Epidermal melanocyte (primary cell): ENCODE measurements at regions not wholly inside any gene's neighbourhood (a gene's known extent, or its start where the extent isn't known, plus 50 kb on each side); places are given as distances from the start of the nearest gene placed in this dataset.
"Not testable (repeated sequence)": the region's sequence is repeated elsewhere in the genome, so short reads cannot be mapped to it uniquely, and the experiment has no call there.

ENCODE experiments used
- DNase-seq: peaks from one replicate; pipeline ENCODE4 v3.0.0; 2011; ENCODE audit warnings: low spot score; ENCODE audit not compliant: insufficient read length

DNA sequence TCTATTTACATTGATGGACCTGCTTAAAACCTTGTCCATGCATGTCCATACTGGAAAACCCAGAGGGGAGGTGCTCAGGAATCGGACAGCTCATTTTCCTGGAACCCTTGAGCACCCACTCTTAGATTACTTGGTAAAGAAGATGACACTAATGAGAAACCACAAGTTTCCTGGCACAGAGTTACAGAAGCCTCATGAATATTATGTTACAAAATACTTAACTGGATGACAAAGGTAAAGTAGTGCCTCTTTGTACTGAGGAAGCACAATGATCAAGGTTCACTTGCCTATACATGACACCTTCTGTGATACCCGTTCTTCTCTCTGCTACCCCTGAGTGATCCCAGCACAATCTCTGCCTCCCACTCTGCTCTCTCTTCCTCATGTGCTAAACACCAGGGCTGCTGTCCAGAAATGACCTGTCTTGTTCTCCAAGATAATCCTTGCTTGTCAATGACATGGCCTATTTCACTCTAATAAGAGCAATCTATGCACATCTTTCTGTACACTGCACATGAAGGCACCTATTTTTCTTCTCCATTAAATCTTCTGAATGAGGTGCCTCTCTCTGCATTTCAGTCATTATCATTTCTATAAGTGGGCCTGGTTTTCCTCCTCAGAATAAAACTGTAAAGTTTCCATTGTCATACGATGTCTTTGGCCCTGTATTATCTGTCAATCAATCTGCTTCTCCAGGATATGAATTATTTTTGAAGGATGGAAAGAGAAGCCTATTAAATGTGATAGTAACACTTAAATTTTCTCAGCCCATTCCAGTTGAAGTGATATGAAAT lies 684.0 kb upstream of the ACO1 start:
- no peak for DNase-seq

DNA sequence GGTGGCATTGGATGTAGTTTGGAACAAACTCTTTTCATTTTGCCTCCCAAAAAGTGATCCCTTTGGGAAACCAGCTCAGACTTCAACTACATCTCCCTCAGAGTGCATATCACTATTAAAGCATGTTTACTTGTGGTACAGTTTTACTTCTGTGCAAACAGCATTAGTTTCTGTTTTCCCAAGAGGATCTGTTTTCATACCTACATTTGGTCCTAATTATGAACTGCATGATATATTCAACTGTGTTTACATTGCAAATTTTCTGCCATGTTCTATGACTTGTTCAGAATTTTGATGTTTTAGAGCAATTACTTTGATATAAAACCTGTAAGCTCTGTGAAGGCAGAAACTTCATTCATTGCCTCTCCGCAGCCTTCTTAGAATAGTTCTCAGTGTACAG lies 681.5 kb upstream of the ACO1 start:
- no peak for DNase-seq

DNA sequence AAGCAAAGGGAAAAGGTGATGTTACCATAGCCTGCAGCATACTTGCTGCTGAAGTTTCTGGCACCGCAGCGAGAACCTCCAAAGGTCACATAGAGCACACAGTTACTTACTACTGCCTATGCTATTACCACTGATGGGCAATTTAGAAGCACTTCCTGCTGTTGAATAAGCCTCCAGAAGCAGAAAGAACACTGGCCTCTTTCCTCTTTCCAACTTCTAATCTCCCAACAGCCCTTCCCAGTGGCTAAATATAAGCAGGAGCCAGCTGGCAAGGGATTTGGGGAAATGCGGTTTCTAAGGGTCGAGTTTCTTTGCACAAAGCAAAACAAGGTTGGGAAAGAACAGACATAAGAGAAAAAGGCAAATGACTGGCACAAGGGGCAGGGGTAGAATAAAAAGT lies 669.2 kb upstream of the ACO1 start:
- DNase-seq, result no peak

DNA sequence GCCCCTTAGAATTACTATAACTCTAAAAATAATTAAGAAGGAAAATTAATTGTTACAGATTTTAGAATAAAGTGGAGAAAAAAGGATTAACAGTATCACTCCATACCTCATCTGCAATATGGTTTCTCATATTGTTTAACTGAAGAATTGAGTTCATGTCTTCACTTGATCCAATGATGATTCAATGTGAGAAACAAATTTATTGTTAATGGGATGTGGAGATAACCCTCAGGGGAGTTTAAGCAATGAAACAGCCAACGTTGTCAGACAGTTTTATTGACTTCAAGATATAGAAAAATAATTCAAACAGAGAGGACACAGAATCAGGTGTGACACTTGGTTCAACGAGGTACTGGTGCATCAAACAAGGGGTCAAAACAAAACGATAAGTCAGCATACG lies 665.2 kb upstream of the ACO1 start:
- DNase-seq, result no peak

DNA sequence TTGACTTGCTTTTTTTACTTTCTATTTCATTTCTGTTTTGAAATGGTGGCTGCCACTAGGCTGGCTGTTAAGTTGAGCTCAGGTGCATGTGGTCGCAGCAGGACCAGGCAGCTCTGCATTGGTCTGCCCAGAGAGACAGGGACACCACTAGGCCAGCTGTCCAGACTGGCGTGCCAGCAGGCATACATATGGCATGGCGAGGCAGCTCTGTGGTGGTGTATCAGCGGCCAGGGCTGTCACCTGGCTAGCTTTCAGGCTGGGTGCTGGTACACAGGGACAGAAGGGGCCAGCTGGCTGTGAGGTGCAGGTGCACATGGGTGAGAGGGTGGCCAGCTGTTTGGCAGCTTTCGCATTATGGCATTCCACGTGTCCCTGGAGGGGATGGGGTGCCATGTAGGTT lies 654.0 kb upstream of the ACO1 start:
- no peak for DNase-seq

DNA sequence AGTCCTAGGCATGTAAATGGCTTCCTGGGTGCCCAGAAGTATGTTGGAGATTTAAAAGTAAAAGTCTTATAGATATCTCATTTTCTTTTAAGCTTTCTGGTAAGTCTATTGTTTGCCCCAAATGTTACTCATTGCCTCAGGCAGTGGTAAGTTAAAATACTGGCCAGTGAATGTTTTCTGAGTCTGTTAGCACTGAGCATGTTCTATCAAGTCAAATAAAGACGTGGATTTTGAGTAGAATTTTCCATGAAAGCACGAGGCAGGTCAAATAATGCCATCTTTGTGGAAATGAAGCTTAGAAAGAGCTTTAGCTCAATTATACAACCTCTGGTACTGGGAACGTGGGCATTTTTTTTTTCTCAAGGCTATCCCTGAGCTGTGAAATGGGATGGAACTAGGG lies 651.3 kb upstream of the ACO1 start:
- DNase-seq, result peak; percentile 24

DNA sequence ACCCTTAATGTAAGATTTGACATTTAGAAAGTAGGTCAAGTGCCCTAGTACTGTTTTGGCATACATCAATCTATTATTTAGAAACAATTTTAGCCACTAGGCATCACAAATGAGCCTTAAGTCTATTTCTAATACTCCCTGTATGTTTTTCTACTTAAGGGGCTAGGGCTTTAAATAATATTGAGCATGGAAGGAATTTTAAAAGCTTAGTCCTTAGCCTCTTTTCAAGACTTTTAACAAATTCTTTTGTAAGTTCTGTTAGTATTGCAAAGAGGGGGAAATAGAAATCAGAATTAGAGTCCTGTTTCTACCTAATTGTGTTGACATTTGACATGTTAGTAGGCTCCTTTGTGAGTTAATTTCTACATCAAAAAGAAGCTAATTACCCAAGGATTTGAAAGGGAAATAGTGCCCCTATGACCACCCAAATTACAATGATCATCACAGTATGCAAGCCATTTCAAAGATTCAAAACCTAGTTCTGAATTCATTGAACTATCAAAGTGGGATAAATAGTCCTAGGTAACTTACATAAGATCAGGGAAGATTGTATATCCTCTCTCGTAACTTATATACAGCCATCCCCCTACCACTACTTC lies 647.8 kb upstream of the ACO1 start:
- no peak for DNase-seq

DNA sequence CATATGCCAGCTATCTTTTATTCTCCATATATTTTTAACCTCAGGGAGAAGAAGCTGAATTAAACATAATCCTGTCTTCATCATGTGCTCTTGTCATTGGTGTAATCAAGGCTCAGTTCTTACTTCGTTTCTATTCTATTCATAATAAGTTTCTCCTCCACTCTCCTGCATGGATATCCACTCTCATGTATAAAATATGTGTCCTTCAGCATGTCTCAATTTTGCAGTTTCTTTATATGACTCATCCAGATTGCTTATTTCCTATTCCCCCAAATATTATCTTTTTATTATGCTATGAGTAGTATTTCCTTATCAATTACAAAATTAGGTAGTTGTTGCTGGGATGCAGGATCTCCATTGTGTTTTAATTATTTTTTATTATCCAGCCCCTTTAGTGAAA lies 643.7 kb upstream of the ACO1 start:
- DNase-seq, result no peak

DNA sequence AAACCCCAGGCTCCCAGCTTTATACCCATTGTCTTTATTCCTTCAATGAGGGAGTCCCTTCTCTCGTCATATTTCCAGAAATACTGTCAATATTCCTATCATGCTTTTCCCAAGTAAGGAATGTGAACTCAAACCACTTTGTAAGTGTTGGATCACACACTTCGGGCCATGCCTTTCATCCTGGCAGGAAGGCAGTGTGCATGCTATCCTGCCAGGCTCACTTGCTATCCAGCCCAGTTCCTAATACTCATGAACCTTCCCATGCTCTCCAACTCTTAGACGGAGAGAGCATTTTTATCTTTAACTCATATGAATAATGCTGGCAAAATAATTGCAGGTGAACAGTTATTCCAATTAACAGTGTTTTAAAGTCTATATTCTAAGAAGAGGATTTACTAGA lies 639.9 kb upstream of the ACO1 start:
- no peak for DNase-seq

DNA sequence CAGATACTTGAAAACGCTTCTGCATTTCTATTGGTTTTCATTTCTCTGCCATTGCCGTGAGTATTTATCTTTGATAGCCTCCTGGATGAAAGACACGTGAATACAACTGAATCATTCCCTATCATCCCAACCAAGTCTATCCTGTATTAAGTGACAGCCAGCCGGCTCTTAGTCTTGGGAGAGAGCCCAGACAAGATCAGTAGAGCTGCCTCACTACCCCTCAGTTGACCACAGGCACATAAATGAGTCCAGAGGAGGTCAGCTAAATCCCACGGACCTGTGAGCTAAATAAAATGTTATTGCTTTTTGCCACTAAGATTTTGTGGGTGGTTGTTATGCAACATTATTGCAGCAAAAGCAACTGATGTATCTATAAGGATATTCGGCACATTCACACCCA lies 639.0 kb upstream of the ACO1 start:
- DNase-seq, result no peak

DNA sequence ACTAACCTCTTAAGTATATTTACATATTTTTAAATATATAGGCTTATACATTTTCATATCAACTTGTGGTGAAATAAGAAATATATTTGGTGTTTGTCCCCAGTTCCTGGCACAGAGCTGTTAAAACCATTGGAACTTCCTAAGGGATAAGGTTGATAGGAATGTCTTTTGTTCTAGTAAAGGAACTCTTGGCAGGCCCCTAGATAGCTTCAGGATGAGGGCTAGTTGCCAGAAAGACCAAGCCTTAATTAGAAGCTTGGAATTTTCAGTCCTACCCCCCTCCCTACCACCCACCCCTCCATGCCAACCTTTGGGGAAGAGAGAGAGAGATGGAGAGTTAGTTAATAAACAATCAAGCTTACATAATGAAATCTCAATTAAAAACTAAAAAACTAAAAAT lies 638.6 kb upstream of the ACO1 start:
- DNase-seq, result no peak

DNA sequence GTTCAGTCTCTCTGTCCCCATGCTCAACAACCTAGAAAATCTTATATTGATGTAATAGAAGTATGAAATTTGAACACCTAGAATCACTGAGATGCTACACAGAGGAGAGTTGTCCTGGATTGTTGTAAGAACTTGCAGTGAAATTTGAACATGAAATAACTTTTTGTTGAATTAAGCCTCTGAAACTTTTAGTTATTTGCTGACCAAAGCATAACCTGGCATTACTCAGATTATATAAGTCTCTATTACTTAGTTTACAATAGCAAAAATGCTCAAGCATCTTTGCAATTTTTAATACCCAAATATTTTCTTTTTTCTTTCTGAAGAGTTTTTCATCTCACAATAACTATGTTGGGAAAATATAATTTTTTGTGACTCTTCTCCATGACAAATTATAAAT lies 630.7 kb upstream of the ACO1 start:
- no peak for DNase-seq

DNA sequence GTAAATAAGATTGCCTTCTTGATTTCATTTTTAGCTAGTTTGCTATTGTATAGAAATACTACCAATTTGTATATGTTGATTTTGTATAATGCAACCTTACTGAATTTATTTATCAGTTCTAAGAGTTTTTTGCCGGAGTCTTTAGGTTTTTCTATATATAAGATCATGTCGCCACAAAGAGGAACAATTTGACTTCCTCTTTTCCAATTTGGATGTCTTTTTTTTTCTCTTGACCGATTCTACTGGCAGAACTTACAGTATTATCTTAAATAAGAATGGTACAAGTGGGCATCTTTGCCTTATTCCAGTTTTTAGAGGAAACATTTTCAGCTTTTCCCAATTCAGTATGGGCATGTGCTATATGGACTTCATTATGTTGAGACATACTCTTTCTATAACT lies 624.7 kb upstream of the ACO1 start:
- no peak for DNase-seq

DNA sequence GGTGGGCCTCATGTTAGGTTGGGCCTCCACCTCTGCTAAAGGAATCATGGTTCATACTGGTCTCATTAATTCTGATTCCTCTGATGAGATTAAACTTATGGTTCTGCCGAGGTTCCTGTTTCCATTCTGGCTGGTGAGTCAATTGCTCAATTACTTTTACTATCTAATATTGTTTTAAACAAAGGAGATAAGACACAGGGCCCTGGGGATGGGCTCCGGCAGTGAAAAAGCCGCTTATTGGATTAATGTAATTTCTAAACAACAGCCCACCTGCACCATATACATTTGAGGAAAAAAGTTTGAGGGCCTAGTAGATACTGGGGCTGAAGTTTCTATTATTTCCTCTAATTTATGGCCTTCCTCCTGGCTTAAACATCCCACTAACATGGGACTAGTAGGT lies 610.4 kb upstream of the ACO1 start:
- DNase-seq, result not testable (repeated sequence)

DNA sequence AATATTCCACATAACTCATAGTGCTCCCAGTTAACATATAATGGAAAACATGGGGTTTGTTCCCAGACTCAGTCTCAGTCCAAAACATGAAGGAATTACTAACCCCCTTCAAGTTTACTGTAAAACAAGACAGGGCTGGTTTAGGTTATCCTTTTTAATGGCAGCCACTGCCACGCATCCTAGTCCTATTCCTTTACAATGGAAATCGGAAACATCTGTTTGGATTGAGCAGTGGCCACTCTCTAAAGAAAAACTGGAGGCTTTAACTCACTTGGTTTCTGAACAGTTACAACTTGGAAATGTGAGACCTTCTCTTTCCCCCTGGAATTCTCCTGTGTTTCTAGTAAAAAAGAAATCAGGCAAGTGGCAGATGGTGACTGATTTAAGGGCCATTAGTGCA lies 609.9 kb upstream of the ACO1 start:
- DNase-seq, result no peak

DNA sequence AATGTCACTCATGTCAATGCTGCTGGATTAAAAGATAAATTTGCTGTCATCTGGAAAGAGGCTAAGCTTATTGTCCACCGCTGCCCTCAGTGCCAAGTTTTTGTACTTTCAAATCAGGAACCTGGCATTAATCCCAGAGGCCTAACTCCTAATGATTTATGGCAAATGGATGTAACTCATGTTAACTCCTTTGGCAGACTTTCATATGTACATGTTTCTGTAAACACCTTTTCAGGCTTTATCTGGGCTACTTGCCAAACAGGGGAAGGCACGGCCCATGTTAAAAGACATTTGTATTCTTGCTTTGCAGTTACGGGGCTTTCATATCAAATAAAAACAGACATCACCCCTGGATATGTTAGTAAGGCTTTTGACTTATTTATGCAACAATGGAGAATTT lies 608.0 kb upstream of the ACO1 start:
- no peak for DNase-seq

DNA sequence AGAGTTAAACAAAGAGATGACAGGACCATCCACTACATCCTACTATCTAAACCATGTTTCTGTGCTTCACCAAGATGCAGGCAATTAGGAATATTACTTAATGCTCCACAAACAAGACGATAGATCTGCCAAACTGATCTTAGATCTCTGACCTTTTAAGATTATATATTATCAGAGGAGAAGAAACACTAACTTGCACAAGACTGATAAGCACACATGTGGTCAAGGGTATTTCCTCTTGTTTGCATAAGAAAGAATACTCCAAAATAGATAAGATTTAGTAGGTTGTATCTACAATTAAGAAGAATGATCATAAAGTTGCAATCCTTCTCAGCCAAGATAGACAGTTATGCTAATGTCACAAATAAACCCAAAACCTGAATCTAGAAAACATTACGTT lies 601.0 kb upstream of the ACO1 start:
- DNase-seq, result no peak

DNA sequence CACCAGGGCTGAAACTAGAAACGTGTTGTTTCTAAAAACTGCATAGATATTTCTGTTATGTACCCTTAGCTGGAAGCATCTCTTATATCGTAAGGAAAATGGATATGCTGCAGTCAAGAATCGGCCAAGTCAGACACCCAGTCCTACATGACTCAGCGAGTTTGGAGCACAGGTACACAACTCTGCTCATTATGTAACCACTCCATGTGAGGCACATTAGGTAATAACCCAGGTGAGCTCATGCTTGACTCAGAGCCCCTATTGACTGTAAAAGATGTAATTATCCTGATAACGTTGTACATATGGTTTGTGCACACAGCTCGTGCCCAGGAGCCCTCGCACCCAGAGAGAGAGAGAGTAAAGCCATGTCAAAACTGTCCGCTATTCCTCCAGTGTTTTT lies 593.7 kb upstream of the ACO1 start:
- no peak for DNase-seq

DNA sequence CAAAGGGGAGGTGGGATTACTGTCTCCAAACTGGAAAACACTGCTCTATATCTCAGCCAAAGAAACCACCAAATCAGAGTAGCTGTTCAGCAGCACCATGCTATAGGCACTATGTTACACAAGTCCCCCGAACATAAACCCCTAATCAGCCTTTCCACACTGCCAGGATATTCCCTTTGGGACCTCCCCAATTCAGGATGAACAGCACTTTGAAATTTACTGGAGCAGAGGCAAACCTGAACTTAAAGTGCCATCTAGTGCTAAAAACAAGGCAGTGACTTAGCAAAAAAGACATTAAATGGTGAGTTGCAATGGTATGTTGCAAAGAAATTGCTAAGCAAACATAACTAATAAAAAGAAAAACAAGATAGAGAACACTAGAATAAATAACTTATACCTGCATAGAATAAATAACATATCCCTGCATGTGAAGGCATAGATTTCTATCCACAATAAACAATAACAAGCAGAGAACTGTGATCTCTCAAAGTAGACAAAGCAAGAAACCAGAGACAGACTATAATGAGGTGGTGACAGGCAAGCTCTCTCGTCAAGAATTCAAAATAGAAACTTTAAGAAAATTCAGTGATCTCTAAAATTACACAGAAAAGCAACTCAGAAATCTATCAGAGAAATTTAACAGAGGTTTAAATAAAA lies 584.4 kb upstream of the ACO1 start:
- DNase-seq, result peak; percentile 23

DNA sequence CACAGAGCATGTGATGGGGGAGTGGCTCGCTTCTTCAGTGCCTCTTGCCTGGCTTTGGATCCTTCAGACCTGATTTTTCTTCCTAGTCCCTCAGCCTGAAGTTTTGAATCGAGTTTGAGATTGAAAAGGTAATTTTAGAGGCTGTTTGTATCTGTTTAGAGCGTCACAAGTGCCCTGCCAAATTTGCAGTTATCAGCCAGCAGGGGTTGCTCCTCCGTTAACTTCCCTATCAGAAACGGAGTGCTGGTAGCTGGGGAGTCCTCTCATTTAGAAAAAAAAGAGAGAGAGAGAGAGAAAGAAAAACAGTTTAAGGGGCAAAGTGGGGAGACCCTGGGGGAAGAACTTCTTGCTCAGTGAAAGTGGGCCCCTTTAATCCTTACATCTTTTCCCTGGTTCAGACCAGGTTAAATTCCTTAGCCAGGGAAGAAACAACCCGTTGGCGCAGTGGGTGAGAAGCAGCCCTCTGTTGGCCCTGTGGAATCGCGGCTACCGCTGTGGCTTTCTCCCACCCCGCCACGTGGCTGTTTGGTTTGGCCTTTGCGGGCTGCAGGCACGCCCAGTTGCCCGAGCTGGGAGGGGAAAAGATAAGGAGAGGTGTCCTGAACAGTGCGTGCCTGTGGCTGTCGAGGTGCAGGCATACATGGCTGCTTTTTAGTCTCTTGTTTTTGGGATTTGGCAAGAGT lies 576.7 kb upstream of the ACO1 start:
- DNase-seq, result no peak

DNA sequence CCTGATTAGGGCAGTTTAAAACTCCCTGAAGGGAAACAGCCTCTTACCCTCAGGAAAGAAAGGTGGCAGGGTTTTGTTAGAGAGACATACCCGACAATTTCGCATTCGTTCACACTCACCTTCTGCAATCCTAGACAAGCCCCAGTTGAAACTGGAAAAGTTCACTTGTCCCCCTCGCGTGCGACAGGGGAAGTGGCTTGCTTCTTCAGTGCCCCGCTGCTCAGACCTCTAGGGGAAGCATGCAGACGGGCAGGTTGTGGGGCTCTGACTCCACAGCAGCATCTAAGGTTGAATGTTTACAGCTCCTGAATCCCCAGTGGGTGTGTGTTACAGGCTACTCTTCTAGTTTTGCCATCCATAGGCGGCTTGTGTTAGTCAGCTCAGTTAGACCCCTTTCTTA lies 575.7 kb upstream of the ACO1 start:
- no peak for DNase-seq

DNA sequence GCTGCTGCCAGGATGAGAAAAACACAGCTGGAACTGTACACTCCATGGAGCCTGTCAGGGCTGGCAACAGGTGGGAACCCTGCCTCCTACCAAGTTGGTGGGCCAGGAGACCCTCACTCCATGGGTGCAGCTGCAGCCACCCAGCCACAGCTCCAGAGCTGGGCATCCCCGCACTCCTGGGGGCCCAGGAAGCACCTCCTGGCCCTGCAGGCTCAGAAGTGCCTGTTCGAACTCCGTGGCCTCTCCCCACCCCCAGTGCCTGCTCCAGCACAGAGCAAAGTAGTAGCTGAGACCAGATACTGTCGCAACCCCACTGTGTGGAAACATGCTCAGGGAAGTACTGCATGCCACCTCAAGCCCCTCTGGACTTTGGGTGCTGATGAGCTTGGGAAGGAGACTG lies 564.0 kb upstream of the ACO1 start:
- DNase-seq, result no peak
